HCT116 (cell line): ENCODE measurements at regions not wholly inside any gene's neighbourhood (a gene's known extent, or its start where the extent isn't known, plus 50 kb on each side); places are given as distances from the start of the nearest gene placed in this dataset.

ENCODE experiments used
- ATF3 ChIP-seq: IDR thresholded peaks from 2 replicates; pipeline ENCODE4 v1.6.1; 2012
- CEBPB ChIP-seq: IDR thresholded peaks from 2 replicates; pipeline ENCODE4 v1.6.1; 2012; ENCODE audit warnings: low read depth
- CTCF ChIP-seq, 3 experiments: fragments of 200-600 bp in 1 of 3; sonication (generic) in 1 of 3; IDR thresholded peaks in 2 of 3; conservative IDR thresholded peaks in 1 of 3; 2 replicates each; pipeline ENCODE4 v1.5.1; 2012 to 2017; ENCODE audit warnings: low read depth in 2 of 3, low read length in 2 of 3, antibody characterized with exemption in 1 of 3, borderline replicate concordance in 1 of 3, control low read depth in 1 of 3, mild to moderate bottlenecking in 1 of 3, mixed read lengths in 1 of 3, mixed run types in 1 of 3, moderate library complexity in 1 of 3; ENCODE audit not compliant: insufficient read depth in 1 of 3
- ELF1 ChIP-seq: IDR thresholded peaks from 2 replicates; pipeline ENCODE4 v1.6.1; 2012; ENCODE audit warnings: low read depth, borderline replicate concordance
- POLR2A ChIP-seq: IDR thresholded peaks from 2 replicates; pipeline ENCODE4 v1.7.0; 2011; ENCODE audit warnings: borderline replicate concordance; ENCODE audit not compliant: insufficient read depth, insufficient read length; ENCODE audit errors: extremely low read depth
- RAD21 ChIP-seq: IDR thresholded peaks from 2 replicates; pipeline ENCODE4 v1.6.1; 2012; ENCODE audit warnings: low read depth, mild to moderate bottlenecking
- REST ChIP-seq: IDR thresholded peaks from 2 replicates; pipeline ENCODE4 v1.6.1; 2012; ENCODE audit warnings: low read depth
- SRF ChIP-seq: IDR thresholded peaks from 2 replicates; pipeline ENCODE4 v1.6.1; 2012; ENCODE audit warnings: low read depth
- TCF7L2 ChIP-seq: IDR thresholded peaks from 2 replicates; pipeline ENCODE4 v1.7.0; 2011; ENCODE audit warnings: borderline replicate concordance, inconsistent platforms; ENCODE audit not compliant: insufficient read depth, insufficient read length; ENCODE audit errors: extremely low read depth

- no peak for TF ChIP-seq POLR2A
- TF ChIP-seq CTCF (IDR thresholded peaks at IDR 0.05 in 2 of 3, conservative IDR thresholded peaks at IDR 0.05 in 1 of 3; ENCODE audit: borderline replicate concordance in 1 of 3, insufficient read depth in 1 of 3, low read depth in 2 of 3, low read length in 2 of 3), result no peak
- TF ChIP-seq RAD21, result no peak
- TF ChIP-seq REST, result no peak
- TF ChIP-seq ATF3, result no peak
- TF ChIP-seq CEBPB, result no peak
- no peak for TF ChIP-seq ELF1
- no peak for TF ChIP-seq SRF
- TF ChIP-seq TCF7L2, result no peak
Observed at GRCh38 chr20:7589164-7589563, 351.1 kb downstream of the HAO1 start.
